ENCODE measurements at regions not wholly inside any gene's neighbourhood (a gene's known extent, or its start where the extent isn't known, plus 50 kb on each side); places are given as distances from the start of the nearest gene placed in this dataset.

DNA sequence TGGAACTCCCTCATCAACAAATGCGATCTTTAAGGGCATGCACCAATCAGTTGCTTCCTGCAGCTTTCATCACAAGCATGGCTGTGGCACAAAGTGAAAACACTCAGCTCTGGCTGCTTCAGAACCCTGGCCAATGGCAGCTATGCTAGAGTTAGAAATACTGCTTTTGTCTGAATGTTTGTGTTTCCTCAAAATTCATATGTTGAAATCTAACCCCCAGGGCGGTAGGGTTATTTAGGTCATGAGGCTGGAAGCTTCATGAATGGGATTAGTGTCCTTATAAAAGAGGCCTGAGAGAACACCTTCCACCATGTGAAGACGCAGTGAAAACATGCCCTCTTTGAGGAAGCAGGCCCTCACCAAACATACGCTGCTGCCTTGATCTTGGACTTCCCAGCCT, 453.9 kb downstream of the SNAPC1 start:
- ChIA-PET POLR2A (no interaction called here), CTCF (no interaction called here)
- DNase-seq (ENCODE audit: extremely low spot score) = no peak
- TF ChIP-seq BHLHE40 (IDR thresholded peaks at IDR 0.05; ENCODE audit: borderline replicate concordance) = no peak
- no peak for TF ChIP-seq LEF1 (IDR thresholded peaks at IDR 0.05; ENCODE audit: borderline replicate concordance)
- no peak for TF ChIP-seq TARDBP (IDR thresholded peaks at IDR 0.05)

DNA sequence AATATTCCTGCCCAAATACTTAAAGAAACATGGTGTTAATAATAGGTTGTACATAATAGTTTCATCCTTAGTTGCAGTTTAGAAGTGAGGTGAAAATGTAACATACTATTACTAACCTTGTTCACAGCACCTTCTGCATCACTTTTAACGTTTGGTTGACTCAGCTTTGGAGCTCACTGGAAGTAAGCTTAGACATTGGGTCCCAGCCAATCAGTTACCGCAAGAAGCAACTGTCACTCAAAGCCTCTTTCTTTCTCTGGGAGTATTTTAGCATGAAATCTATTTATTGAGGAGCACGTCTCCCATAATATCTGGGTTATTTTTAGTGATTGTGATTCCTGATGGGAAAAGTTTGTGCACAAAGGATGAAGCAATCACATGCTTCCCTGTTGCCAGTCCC, 472.6 kb downstream of the SNAPC1 start:
- POLR2A ChIA-PET = no interaction called here
- CTCF ChIA-PET = no interaction called here
- no peak for DNase-seq (ENCODE audit: extremely low spot score)
- no peak for TF ChIP-seq NFRKB (IDR thresholded peaks at IDR 0.05)
- no peak for TF ChIP-seq FOXM1 (IDR thresholded peaks at IDR 0.05; ENCODE audit: borderline replicate concordance)
- TF ChIP-seq SUZ12 (IDR thresholded peaks at IDR 0.05) = no peak
- TF ChIP-seq, protein P1, sequence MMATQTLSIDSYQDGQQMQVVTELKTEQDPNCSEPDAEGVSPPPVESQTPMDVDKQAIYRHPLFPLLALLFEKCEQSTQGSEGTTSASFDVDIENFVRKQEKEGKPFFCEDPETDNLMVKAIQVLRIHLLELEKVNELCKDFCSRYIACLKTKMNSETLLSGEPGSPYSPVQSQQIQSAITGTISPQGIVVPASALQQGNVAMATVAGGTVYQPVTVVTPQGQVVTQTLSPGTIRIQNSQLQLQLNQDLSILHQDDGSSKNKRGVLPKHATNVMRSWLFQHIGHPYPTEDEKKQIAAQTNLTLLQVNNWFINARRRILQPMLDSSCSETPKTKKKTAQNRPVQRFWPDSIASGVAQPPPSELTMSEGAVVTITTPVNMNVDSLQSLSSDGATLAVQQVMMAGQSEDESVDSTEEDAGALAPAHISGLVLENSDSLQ (IDR thresholded peaks at IDR 0.05) = no peak
- no peak for TF ChIP-seq SP1 (IDR thresholded peaks at IDR 0.05)
- no peak for TF ChIP-seq TARDBP (IDR thresholded peaks at IDR 0.05)
- TF ChIP-seq BHLHE40 (IDR thresholded peaks at IDR 0.05; ENCODE audit: borderline replicate concordance) = no peak
- TF ChIP-seq ARNT (IDR thresholded peaks at IDR 0.05) = no peak
- no peak for TF ChIP-seq FOXA1 (IDR thresholded peaks at IDR 0.05)
- no peak for TF ChIP-seq ELF4 (IDR thresholded peaks at IDR 0.05)
- no peak for TF ChIP-seq LEF1 (IDR thresholded peaks at IDR 0.05; ENCODE audit: borderline replicate concordance)
- no peak for TF ChIP-seq L3MBTL2 (conservative IDR thresholded peaks at IDR 0.05)
- no peak for TF ChIP-seq FOXK2 (IDR thresholded peaks at IDR 0.05)
- TF ChIP-seq ZNF384 (IDR thresholded peaks at IDR 0.05) = no peak
- TF ChIP-seq CTBP1 (IDR thresholded peaks at IDR 0.05; ENCODE audit: borderline replicate concordance) = no peak
- no peak for TF ChIP-seq HDGF (IDR thresholded peaks at IDR 0.05; ENCODE audit: borderline replicate concordance)

GRCh38 chr14:62244221-62244620, 482.0 kb downstream of the SNAPC1 start:
- POLR2A ChIA-PET = no interaction called here
- CTCF ChIA-PET = no interaction called here
- no peak for TF ChIP-seq SUZ12 (IDR thresholded peaks at IDR 0.05)
- no peak for TF ChIP-seq CTBP1 (IDR thresholded peaks at IDR 0.05; ENCODE audit: borderline replicate concordance)
- TF ChIP-seq BHLHE40 (IDR thresholded peaks at IDR 0.05; ENCODE audit: borderline replicate concordance) = no peak
- TF ChIP-seq NFRKB (IDR thresholded peaks at IDR 0.05) = no peak
- TF ChIP-seq ELF4 (IDR thresholded peaks at IDR 0.05) = no peak
- TF ChIP-seq TARDBP (IDR thresholded peaks at IDR 0.05) = no peak
- TF ChIP-seq L3MBTL2 (conservative IDR thresholded peaks at IDR 0.05) = no peak
- TF ChIP-seq LEF1 (IDR thresholded peaks at IDR 0.05; ENCODE audit: borderline replicate concordance) = no peak
- no peak for TF ChIP-seq HDGF (IDR thresholded peaks at IDR 0.05; ENCODE audit: borderline replicate concordance)
- TF ChIP-seq SP1 (IDR thresholded peaks at IDR 0.05) = no peak
- no peak for TF ChIP-seq ARNT (IDR thresholded peaks at IDR 0.05)
- no peak for TF ChIP-seq FOXK2 (IDR thresholded peaks at IDR 0.05)
- no peak for TF ChIP-seq ZNF384 (IDR thresholded peaks at IDR 0.05)
- no peak for TF ChIP-seq FOXM1 (IDR thresholded peaks at IDR 0.05; ENCODE audit: borderline replicate concordance)
- TF ChIP-seq, protein P1 (IDR thresholded peaks at IDR 0.05) = no peak
- TF ChIP-seq FOXA1 (IDR thresholded peaks at IDR 0.05) = no peak
- no peak for DNase-seq (ENCODE audit: extremely low spot score)

GRCh38 chr14:62247266-62247665, 485.0 kb downstream of the SNAPC1 start:
- TF ChIP-seq FOXA1 (IDR thresholded peaks at IDR 0.05) = no peak
- TF ChIP-seq FOXK2 (IDR thresholded peaks at IDR 0.05) = no peak
- no peak for TF ChIP-seq HDGF (IDR thresholded peaks at IDR 0.05; ENCODE audit: borderline replicate concordance)
- no peak for TF ChIP-seq SP1 (IDR thresholded peaks at IDR 0.05)
- TF ChIP-seq, protein P1 (IDR thresholded peaks at IDR 0.05) = no peak
- no peak for TF ChIP-seq ZNF384 (IDR thresholded peaks at IDR 0.05)
- no peak for TF ChIP-seq ELF4 (IDR thresholded peaks at IDR 0.05)
- no peak for TF ChIP-seq NFRKB (IDR thresholded peaks at IDR 0.05)
- no peak for TF ChIP-seq CTBP1 (IDR thresholded peaks at IDR 0.05; ENCODE audit: borderline replicate concordance)
- CTCF ChIA-PET = no interaction called here
- DNase-seq (ENCODE audit: extremely low spot score) = no peak
- POLR2A ChIA-PET = no interaction called here

DNA sequence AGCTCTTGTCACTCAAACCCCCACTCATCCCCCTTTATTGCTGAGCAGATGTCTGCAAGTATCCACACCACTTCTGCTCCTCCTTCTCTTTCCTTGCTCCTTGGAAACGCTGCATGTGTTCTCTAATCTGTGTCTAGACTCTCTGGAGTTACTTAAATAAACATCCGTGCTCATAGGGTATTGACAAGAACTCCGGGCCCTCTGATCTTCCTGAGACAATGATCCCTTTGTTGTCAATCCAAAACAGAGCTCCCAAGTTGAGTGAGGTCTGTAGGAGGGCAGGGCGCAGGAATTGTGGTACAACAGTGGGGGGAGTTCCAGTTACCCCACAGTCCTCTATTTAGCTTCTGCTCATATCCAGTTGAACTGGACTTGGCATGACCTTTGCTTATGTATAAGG, 489.0 kb downstream of the SNAPC1 start:
- POLR2A ChIA-PET = no interaction called here
- no peak for TF ChIP-seq L3MBTL2 (conservative IDR thresholded peaks at IDR 0.05)
- TF ChIP-seq ZNF384 (IDR thresholded peaks at IDR 0.05) = no peak
- TF ChIP-seq TARDBP (IDR thresholded peaks at IDR 0.05) = no peak
- no peak for TF ChIP-seq FOXK2 (IDR thresholded peaks at IDR 0.05)
- no peak for TF ChIP-seq NFRKB (IDR thresholded peaks at IDR 0.05)
- TF ChIP-seq ELF4 (IDR thresholded peaks at IDR 0.05) = no peak
- no peak for TF ChIP-seq ARNT (IDR thresholded peaks at IDR 0.05)
- TF ChIP-seq, protein P1 (IDR thresholded peaks at IDR 0.05) = no peak
- no peak for TF ChIP-seq LEF1 (IDR thresholded peaks at IDR 0.05; ENCODE audit: borderline replicate concordance)
- no peak for TF ChIP-seq FOXM1 (IDR thresholded peaks at IDR 0.05; ENCODE audit: borderline replicate concordance)
- TF ChIP-seq BHLHE40 (IDR thresholded peaks at IDR 0.05; ENCODE audit: borderline replicate concordance) = no peak
- TF ChIP-seq SP1 (IDR thresholded peaks at IDR 0.05) = no peak
- no peak for TF ChIP-seq CTBP1 (IDR thresholded peaks at IDR 0.05; ENCODE audit: borderline replicate concordance)
- no peak for TF ChIP-seq FOXA1 (IDR thresholded peaks at IDR 0.05)
- no peak for TF ChIP-seq HDGF (IDR thresholded peaks at IDR 0.05; ENCODE audit: borderline replicate concordance)
- TF ChIP-seq SUZ12 (IDR thresholded peaks at IDR 0.05) = no peak
- no peak for DNase-seq (ENCODE audit: extremely low spot score)
- CTCF ChIA-PET = no interaction called here

DNA sequence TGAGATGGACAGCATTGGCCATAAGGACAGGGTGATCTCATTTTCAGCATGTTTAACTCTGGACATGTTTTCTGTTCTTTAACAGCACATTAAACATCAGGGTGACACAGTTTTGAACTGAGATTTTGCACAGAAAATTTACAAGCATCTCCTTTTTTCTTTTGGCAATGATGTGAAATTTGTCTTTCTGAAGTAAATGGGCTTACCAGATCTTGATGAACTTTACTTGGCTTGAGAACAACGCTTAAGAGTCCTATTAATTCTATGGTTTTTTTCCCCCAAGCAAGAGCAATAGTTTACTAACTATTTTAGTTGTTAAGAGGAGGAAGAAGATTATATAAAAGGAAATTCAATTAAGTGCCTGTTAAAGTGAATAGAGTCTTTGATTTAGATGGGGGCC, 491.0 kb downstream of the SNAPC1 start:
- CTCF ChIA-PET = no interaction called here
- DNase-seq (ENCODE audit: extremely low spot score) = no peak
- POLR2A ChIA-PET = no interaction called here
- no peak for TF ChIP-seq HDGF (IDR thresholded peaks at IDR 0.05; ENCODE audit: borderline replicate concordance)
- TF ChIP-seq FOXK2 (IDR thresholded peaks at IDR 0.05) = no peak
- TF ChIP-seq FOXM1 (IDR thresholded peaks at IDR 0.05; ENCODE audit: borderline replicate concordance) = no peak
- no peak for TF ChIP-seq FOXA1 (IDR thresholded peaks at IDR 0.05)
- no peak for TF ChIP-seq CTBP1 (IDR thresholded peaks at IDR 0.05; ENCODE audit: borderline replicate concordance)
- TF ChIP-seq TARDBP (IDR thresholded peaks at IDR 0.05) = no peak
- TF ChIP-seq ZNF384 (IDR thresholded peaks at IDR 0.05) = no peak
- no peak for TF ChIP-seq L3MBTL2 (conservative IDR thresholded peaks at IDR 0.05)
- TF ChIP-seq LEF1 (IDR thresholded peaks at IDR 0.05; ENCODE audit: borderline replicate concordance) = no peak
- no peak for TF ChIP-seq ELF4 (IDR thresholded peaks at IDR 0.05)
- TF ChIP-seq ARNT (IDR thresholded peaks at IDR 0.05) = no peak
- no peak for TF ChIP-seq SUZ12 (IDR thresholded peaks at IDR 0.05)
- TF ChIP-seq, protein P1 (IDR thresholded peaks at IDR 0.05) = no peak

All from HEK293T (cell line).